ENCODE measurements at regions not wholly inside any gene's neighbourhood (a gene's known extent, or its start where the extent isn't known, plus 50 kb on each side); places are given as distances from the start of the nearest gene placed in this dataset.
"Not testable (repeated sequence)": the region's sequence is repeated elsewhere in the genome, so short reads cannot be mapped to it uniquely, and the experiment has no call there.

- DNase-seq: no peak
These were observed 90.0 kb downstream of the IGLL5 start for GRCh38 chr22:22977479-22978200.

- DNase-seq: no peak
These were observed 91.0 kb downstream of the IGLL5 start for GRCh38 chr22:22978637-22979036.

GRCh38 chr22:22979121-22979724 is 91.1 kb upstream of the GNAZ start:
- no peak for DNase-seq

GRCh38 chr22:22979954-22980353 is 90.4 kb upstream of the GNAZ start:
- no peak for DNase-seq

- no peak for DNase-seq
These were observed 88.4 kb upstream of the GNAZ start for GRCh38 chr22:22981670-22982571.

- DNase-seq: no peak
These were observed 87.7 kb upstream of the GNAZ start for GRCh38 chr22:22982616-22983015.

- DNase-seq: no peak
These were observed 87.2 kb upstream of the GNAZ start for GRCh38 chr22:22983123-22983522.

- no peak for DNase-seq
These were observed 86.5 kb upstream of the GNAZ start for GRCh38 chr22:22983816-22984215.

- no peak for DNase-seq
These were observed 85.4 kb upstream of the GNAZ start for GRCh38 chr22:22984967-22985366.

- no peak for DNase-seq
These were observed 84.3 kb upstream of the GNAZ start for GRCh38 chr22:22986008-22986407.

GRCh38 chr22:22986640-22987039 is 83.7 kb upstream of the GNAZ start:
- no peak for DNase-seq

- no peak for DNase-seq
These were observed 82.2 kb upstream of the GNAZ start for GRCh38 chr22:22988150-22988549.

- DNase-seq: no peak
These were observed 81.5 kb upstream of the GNAZ start for GRCh38 chr22:22988785-22989184.

- DNase-seq: no peak
These were observed 80.5 kb upstream of the GNAZ start for GRCh38 chr22:22989856-22990255.

- DNase-seq: not testable (repeated sequence)
These were observed 79.4 kb upstream of the GNAZ start for GRCh38 chr22:22990711-22991505.

GRCh38 chr22:22992474-22992873 is 77.8 kb upstream of the GNAZ start:
- no peak for DNase-seq

- no peak for DNase-seq
These were observed 77.1 kb upstream of the GNAZ start for GRCh38 chr22:22993184-22993583.

GRCh38 chr22:22995166-22995565 is 75.2 kb upstream of the GNAZ start:
- no peak for DNase-seq

- DNase-seq: no peak
These were observed 73.6 kb upstream of the GNAZ start for GRCh38 chr22:22996511-22997261.

- DNase-seq: no peak
These were observed 72.9 kb upstream of the GNAZ start for GRCh38 chr22:22997262-22997898.

GRCh38 chr22:22997988-22998387 is 72.3 kb upstream of the GNAZ start:
- no peak for DNase-seq

Measured in fibroblast of skin of abdomen (primary cell).